ENCODE measurements at regions not wholly inside any gene's neighbourhood (a gene's known extent, or its start where the extent isn't known, plus 50 kb on each side); places are given as distances from the start of the nearest gene placed in this dataset.

GRCh38 chr7:113320419-113320818 lies 202.1 kb upstream of the SMIM30 start:
- TF ChIP-seq CTCF (IDR thresholded peaks at IDR 0.05), result no peak
- no peak for TF ChIP-seq POLR2AphosphoS5 (IDR thresholded peaks at IDR 0.05)
- TF ChIP-seq EP300 (IDR thresholded peaks at IDR 0.05), result no peak
- no peak for TF ChIP-seq POLR2A (IDR thresholded peaks at IDR 0.05)

Measured in suprapubic skin (tissue), 4 donors.